Endothelial cell (in vitro differentiated cells): ENCODE measurements at regions not wholly inside any gene's neighbourhood (a gene's known extent, or its start where the extent isn't known, plus 50 kb on each side); places are given as distances from the start of the nearest gene placed in this dataset.

Experiments used
- DNase-seq: peaks from one replicate; pipeline ENCODE4 v3.0.0; 2021; ENCODE audit warnings: low spot score
- H3K27ac Mint-ChIP-seq: one replicate; pipeline ENCODE4 v1.8.0; 2021; ENCODE audit warnings: mixed read lengths, inconsistent platforms; ENCODE audit not compliant: unreplicated experiment
- H3K27me3 Mint-ChIP-seq: one replicate; pipeline ENCODE4 v1.8.0; 2021; ENCODE audit warnings: mild to moderate bottlenecking, moderate library complexity, mixed read lengths, inconsistent platforms; ENCODE audit not compliant: unreplicated experiment
- H3K36me3 Mint-ChIP-seq: one replicate; pipeline ENCODE4 v1.8.0; 2021; ENCODE audit warnings: mild to moderate bottlenecking, low read depth, mixed read lengths, inconsistent platforms; ENCODE audit not compliant: unreplicated experiment
- H3K4me1 Mint-ChIP-seq: one replicate; pipeline ENCODE4 v1.8.0; 2021; ENCODE audit warnings: mild to moderate bottlenecking, mixed read lengths, inconsistent platforms; ENCODE audit not compliant: unreplicated experiment
- H3K4me3 Mint-ChIP-seq: one replicate; pipeline ENCODE4 v1.8.0; 2021; ENCODE audit warnings: mild to moderate bottlenecking, mixed read lengths, inconsistent platforms; ENCODE audit not compliant: unreplicated experiment
- H3K9me3 Mint-ChIP-seq: one replicate; pipeline ENCODE4 v1.8.0; 2021; ENCODE audit warnings: mixed read lengths, inconsistent platforms; ENCODE audit not compliant: unreplicated experiment
- TF ChIP-seq, protein P1 (sequence below): fragments of 200-600 bp; sonication (generic); IDR thresholded peaks from one replicate; pipeline ENCODE4 v1.5.0; 2021; ENCODE audit warnings: antibody characterized with exemption; ENCODE audit not compliant: unreplicated experiment

DNA sequence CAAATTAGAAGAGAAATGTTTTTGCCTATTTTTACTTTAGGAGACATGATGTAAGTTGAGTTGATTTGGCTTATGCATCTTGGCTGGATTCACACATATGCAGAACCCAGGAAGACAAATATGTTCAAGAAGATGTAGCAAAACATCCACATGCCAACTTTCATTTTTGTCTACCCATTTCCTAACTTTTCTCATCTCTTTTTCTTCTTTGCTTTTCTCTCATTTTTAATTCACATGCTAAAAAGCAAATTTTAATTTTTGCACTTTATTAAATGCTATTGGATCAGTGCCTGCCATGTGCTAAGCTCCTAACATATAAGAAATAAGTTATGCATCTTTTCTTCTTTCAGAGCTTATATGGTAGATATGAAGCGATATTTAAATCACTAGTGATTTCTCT, 143.7 kb upstream of the GRM3 start:
- H3K4me1 Mint-ChIP-seq, result peaks cover 9% of the 10 kb centered on the region

DNA sequence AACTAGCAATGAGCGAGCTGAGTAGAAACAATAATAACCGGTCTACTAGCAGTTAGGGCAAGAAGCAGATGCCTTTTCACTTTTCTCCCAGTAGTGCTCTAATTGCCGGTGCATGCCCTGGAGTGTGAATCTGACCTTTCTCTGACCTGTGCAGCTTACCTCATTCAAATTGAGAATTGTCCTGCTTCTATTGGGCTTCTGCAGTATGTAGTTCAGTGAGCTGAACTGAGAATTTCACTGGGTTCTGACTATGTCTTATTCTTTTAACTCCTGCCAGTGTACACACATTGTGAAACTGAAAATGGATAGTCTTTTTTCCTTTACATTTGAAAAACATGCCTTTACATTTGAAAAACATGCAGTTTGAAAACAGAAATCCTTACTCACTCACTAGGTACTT, 157.9 kb upstream of the GRM3 start:
- H3K27ac Mint-ChIP-seq, result no peak overlapping the region

More for the DNA sequence above, 143.7 kb upstream of the GRM3 start:
- H3K36me3 Mint-ChIP-seq, result no peaks in the 10 kb centered on the region
- TF ChIP-seq, protein P1, sequence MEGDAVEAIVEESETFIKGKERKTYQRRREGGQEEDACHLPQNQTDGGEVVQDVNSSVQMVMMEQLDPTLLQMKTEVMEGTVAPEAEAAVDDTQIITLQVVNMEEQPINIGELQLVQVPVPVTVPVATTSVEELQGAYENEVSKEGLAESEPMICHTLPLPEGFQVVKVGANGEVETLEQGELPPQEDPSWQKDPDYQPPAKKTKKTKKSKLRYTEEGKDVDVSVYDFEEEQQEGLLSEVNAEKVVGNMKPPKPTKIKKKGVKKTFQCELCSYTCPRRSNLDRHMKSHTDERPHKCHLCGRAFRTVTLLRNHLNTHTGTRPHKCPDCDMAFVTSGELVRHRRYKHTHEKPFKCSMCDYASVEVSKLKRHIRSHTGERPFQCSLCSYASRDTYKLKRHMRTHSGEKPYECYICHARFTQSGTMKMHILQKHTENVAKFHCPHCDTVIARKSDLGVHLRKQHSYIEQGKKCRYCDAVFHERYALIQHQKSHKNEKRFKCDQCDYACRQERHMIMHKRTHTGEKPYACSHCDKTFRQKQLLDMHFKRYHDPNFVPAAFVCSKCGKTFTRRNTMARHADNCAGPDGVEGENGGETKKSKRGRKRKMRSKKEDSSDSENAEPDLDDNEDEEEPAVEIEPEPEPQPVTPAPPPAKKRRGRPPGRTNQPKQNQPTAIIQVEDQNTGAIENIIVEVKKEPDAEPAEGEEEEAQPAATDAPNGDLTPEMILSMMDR, result no peak
- H3K27me3 Mint-ChIP-seq, result no peaks in the 10 kb centered on the region
- no peaks in the 10 kb centered on the region for H3K9me3 Mint-ChIP-seq
- DNase-seq, result no peak
- no peak overlapping the region for H3K4me3 Mint-ChIP-seq
- no peak overlapping the region for H3K27ac Mint-ChIP-seq

DNA sequence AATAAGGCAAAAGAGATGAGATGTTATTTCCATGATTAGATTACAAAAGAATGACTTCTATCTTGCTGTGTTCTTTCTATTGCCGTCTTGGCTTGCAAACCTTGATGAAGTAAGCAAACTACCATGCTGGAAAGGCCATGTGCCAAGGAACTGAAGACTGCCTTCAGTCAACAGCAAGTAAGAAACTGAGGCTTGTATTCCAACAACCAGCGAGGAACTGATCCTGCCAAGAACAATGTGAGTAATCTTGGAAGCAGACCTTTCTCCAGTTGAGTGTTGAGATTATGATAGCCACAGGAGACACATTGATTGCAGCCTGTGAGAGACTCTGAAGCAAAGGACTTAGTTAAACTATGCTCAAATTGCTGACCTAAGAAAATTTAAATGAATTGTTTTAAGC, 164.6 kb upstream of the GRM3 start:
- TF ChIP-seq, protein P1, result no peak
- H3K27me3 Mint-ChIP-seq, result no peaks in the 10 kb centered on the region
- no peak overlapping the region for H3K4me3 Mint-ChIP-seq
- H3K9me3 Mint-ChIP-seq, result no peaks in the 10 kb centered on the region
- no peak overlapping the region for H3K27ac Mint-ChIP-seq
- no peaks in the 10 kb centered on the region for H3K4me1 Mint-ChIP-seq
- H3K36me3 Mint-ChIP-seq, result no peaks in the 10 kb centered on the region
- DNase-seq, result no peak

More for the DNA sequence above, 157.9 kb upstream of the GRM3 start:
- no peak for DNase-seq
- Mint-ChIP-seq H3K9me3 (no peaks in the 10 kb centered on the region), H3K4me1 (no peaks in the 10 kb centered on the region), H3K36me3 (no peaks in the 10 kb centered on the region), H3K4me3 (no peak overlapping the region), H3K27me3 (no peaks in the 10 kb centered on the region)
- TF ChIP-seq, protein P1, result no peak

DNA sequence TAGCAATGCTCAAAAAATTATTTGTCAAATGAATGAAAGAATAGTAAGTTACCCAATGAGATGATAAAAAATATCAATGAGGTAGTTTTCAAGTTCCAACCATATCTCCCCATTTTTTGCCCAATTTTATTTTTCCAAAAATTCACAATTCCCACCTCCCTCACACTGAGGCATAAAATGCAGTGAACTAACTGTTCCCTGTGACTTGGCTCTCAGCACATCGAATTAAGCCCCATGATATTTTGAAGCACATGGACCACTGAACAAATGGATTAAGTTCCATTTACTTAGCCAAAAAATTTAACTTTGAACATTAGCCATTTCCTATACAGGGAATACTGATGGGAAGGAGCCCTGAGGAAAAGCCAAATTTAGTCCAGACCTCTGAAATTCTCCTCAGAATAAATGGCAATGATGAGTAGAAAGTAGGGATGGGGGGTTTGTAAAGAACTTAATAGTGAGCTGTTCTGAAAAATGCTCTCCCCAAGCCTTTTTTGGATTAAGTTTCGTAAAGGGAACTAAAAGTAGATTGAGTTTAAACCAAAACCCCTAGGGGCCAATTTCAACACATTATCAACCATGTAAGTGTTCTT, 166.3 kb upstream of the GRM3 start:
- Mint-ChIP-seq H3K4me3 (no peak overlapping the region), H3K27me3 (no peaks in the 10 kb centered on the region), H3K4me1 (no peaks in the 10 kb centered on the region), H3K36me3 (no peaks in the 10 kb centered on the region), H3K27ac (no peak overlapping the region), H3K9me3 (no peaks in the 10 kb centered on the region)
- no peak for DNase-seq
- TF ChIP-seq, protein P1, result no peak

DNA sequence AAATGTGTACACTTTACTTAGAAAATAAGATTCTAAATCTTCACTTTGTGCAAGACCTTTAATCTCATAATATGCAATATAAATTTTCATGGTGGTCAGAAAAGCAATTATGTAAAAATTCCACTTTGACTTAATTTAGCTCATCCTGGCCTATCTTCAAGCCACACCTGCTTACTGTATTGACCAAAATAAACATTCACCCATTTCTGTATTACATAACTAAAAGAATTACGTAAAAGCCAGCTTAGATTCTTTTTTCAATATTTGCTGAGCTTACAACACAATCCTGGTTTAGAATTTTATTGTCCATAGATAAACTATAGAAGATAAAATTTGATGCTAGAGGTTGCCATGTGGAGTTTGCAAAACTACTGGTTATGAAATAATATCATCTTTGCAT, 172.9 kb upstream of the GRM3 start:
- no peak for DNase-seq
- H3K9me3 Mint-ChIP-seq, result no peaks in the 10 kb centered on the region
- no peaks in the 10 kb centered on the region for H3K36me3 Mint-ChIP-seq
- no peak overlapping the region for H3K27ac Mint-ChIP-seq
- TF ChIP-seq, protein P1, result no peak
- no peaks in the 10 kb centered on the region for H3K27me3 Mint-ChIP-seq
- no peak overlapping the region for H3K4me3 Mint-ChIP-seq
- no peaks in the 10 kb centered on the region for H3K4me1 Mint-ChIP-seq
